CD4-positive, alpha-beta T cell treated with Interleukin-6 at 100 ng/mL for 8 hours (primary cell): ENCODE measurements at regions not wholly inside any gene's neighbourhood (a gene's known extent, or its start where the extent isn't known, plus 50 kb on each side); places are given as distances from the start of the nearest gene placed in this dataset.

Experiments used
- DNase-seq: peaks from one replicate; pipeline ENCODE4 v3.0.0-alpha.2; 2020; ENCODE audit warnings: mixed read lengths, low spot score

- DNase-seq = no peak
These were observed 319.3 kb upstream of the UBE2E3 start for GRCh38 chr2:180660881-180661685.

GRCh38 chr2:180660207-180660606 is 320.2 kb upstream of the UBE2E3 start:
- DNase-seq = no peak

DNA sequence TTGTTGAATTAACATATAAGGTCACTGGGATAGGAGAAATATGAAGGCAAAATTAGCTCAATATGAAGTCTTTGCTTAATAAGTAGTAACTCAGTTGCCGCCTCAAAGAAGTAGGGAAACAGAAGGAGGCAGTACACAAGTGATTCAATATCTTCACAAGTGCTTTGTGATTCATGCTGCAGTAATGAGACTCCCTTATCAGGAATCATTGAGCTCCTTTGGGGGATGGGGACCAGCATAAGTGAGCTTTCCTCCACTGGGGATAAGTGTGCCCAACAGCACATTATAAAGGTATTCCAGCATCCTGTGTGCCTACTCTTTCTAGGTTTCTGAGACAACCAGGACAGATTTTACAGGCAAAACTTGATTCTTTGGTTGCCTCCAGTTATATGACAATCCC is 323.4 kb upstream of the UBE2E3 start:
- DNase-seq = no peak

- DNase-seq = no peak
These were observed 324.0 kb upstream of the UBE2E3 start for GRCh38 chr2:180656455-180656847.

- no peak for DNase-seq
These were observed 324.5 kb upstream of the UBE2E3 start for GRCh38 chr2:180655842-180656454.

DNA sequence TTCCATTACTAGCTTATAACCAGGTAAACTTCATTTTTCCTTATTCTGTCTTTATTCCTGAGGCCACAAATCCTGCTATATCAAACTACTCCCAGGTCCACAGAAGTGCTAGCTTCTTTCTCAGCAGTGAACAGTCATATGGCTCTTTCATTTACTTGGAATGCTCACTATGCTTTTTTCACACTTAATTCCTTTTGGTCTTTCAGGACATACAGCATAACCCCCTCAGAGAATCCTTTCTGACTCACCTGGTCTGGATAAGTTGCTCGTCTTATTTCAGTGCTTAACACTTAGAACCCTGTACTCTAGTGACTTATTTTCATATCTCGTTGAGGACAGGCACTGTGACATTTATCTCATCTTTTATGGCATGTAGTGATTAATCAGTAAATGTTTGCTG is 325.0 kb upstream of the UBE2E3 start:
- no peak for DNase-seq

- DNase-seq = no peak
These were observed 326.9 kb upstream of the UBE2E3 start for GRCh38 chr2:180653481-180653880.

DNA sequence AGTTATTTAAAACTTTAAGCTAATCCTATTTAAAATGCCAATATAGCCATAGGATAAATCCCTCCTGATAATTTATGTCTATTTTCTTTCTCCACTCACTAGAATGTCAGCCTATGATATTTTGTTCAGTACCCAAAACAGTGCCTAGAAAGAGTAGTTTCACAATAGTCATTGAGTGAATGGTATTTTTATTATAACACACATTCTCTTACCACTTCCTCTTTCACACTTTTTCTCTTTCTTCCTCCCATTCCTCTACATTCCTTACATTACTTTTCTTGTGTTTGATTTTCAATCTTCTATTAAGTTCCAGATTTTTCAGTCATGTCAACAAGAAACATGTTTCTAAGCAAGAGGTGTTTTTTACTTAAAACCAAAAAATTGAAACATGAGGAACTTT is 327.6 kb upstream of the UBE2E3 start:
- no peak for DNase-seq

DNA sequence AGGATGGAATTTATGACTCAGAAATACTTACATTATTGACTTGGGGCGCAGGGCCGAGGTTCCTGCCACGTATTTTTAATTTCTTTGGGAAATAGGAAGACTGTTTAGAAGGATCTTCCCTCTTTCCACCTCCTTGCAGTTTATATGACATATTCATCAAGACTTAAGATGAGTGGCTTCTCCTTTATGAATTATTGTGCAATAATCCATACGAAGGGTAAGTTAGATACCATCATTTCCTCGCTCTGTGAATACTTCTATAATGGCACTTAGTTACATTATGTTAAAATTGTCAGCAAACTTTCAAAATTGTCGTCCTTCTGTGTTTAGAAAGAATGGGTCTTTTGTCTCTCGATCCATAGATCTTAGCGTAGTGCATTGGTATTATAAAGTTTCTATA is 328.8 kb upstream of the UBE2E3 start:
- DNase-seq = no peak

- DNase-seq = no peak
These were observed 332.8 kb upstream of the UBE2E3 start for GRCh38 chr2:180647621-180648020.

- no peak for DNase-seq
These were observed 333.2 kb upstream of the UBE2E3 start for GRCh38 chr2:180647221-180647620.

GRCh38 chr2:180646756-180647155 is 333.6 kb upstream of the UBE2E3 start:
- DNase-seq = no peak

DNA sequence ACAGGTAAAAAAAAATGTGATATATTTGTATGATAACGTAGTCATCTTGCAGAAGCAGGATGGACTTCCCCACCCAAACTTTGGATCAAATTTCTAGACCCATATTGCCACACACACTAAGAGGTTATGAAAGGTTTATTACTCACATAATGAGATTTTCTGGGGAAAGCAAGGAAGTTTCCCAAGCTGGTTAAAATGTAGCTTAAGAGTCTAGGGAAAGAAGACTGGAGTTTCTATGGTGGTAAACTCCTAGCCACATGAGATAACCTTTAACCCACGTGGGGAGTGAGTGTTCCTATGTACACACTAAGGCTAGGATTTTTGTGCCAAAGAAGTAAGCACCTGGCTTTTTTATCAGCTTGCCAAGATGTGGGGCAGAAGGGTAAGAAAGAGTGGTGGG is 335.7 kb upstream of the UBE2E3 start:
- no peak for DNase-seq

DNA sequence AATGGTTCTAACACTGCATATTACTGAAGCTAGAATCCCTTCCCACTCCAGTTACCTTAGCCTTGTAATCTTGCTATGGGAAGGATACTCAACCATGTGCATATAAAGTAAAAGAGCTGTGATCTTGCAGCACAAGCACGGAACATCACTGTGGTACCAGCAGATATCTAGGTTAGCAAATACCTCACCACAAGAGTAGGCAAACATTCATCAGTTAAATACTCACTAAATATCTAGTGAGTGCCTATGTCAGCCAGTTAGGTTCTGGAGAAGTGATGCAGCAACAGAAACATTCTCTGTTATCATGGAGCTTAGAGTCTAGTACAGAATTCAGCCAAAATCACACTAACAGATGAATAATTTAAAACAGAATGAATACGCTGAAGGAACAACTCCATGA is 349.6 kb upstream of the UBE2E3 start:
- DNase-seq = no peak

GRCh38 chr2:180625006-180625844 is 355.2 kb upstream of the UBE2E3 start:
- no peak for DNase-seq

- no peak for DNase-seq
These were observed 358.2 kb upstream of the UBE2E3 start for GRCh38 chr2:180621941-180622918.

DNA sequence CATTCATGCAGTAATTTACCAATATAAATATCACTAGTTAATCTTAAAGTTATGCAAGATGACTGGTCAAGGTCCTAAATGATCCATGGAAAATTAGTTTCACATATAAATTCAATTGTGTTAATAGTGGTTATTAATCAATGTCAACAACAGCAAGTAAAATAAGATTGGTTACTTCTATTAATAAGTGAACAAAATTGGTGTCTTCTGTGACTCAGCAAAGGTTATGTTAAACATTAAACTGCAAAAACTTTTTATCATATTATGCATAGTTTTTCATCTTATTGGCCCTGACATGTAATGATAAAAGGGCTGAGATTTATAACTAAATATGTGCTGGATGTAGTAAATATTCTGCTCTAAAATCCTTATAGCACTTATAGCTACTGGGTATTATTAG is 359.0 kb upstream of the UBE2E3 start:
- no peak for DNase-seq

GRCh38 chr2:180618570-180618969 is 361.8 kb upstream of the UBE2E3 start:
- no peak for DNase-seq

DNA sequence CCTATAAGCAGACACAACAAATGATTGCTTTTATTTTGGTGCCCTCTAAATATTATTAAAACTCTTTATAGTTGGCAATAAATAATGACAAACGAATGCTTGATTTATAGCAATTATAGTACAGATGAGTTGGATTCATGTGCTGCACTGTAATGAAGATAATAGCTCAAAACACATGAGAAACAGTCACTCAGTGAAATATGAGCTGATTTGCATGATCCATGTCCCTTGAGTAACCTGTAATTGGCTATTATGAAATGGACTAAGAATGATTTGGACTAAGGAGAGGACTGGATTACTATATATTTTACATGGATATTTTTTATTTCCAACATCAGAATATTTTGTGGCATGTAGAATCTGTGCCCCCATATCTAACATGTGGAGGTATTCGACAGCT is 365.6 kb upstream of the UBE2E3 start:
- DNase-seq = no peak

DNA sequence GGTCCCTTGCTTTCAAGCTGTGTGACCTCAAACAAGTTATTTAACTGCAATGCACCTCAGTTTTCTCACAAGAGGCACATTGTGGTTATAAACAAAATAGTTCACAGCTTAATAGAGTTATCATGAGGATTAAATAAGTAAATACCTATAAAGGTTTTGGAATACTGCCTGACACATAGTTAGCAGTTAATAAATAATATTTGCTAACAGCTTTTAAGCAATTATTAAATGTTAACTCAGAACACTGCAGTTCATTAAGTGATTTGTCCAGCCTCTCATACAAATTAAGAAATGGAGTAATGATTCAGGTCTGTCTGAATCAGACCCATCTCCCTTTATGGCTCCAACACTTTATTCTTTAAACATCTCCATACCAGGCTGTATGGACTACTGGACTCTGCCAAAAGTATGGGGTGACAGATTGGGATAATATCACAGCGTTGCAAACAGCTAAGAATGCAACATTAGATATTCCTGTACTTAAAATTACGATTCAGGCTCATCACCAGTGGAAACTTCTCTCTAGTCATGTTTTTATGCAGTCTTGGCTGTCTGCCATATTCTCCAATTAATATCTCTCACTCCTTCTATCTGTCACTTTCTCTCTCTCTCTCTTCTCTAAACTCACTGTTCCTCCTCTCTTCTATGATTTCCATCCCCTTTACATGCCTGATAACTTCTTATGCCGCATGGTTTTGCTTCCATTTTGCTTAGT is 370.6 kb upstream of the UBE2E3 start:
- no peak for DNase-seq

DNA sequence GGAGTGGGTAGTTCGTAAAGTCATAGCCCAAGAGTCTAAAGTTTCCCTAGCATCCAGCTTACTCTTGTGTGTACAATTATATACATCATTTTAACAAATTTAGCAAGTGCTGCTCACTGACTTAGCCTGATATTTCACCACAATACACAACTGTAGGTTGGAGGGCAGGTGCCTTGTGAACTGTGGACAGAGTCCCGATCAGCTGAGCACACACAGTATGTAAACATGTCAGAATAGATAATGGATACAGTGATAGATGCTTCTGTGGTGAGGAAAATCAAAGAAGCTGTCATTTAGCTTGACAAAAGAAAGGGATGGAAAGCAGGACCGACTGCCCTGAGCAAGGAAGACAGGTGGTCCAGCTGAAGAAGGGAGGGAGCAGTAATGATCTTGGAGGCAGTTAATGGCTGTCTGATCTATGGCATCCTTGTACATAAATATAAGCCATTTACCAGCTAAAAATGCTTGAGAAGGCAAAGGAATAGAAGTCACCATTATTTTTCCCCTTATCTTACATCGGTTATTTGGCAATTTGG is 372.8 kb upstream of the UBE2E3 start:
- no peak for DNase-seq
